Stomach (tissue), 8 donors: ENCODE measurements at regions not wholly inside any gene's neighbourhood (a gene's known extent, or its start where the extent isn't known, plus 50 kb on each side); places are given as distances from the start of the nearest gene placed in this dataset.

Source experiments
- DNase-seq, 2 donors: peaks; one replicate each; pipeline versions ENCODE4 v3.0.0 to v3.0.0-alpha.2; 2013 to 2019
- H3K27ac ChIP-seq, 5 donors: fragments of 200-600 bp in 4 of 5; sonication (generic) in 4 of 5; one replicate each; pipeline ENCODE4 v1.5.1; 2013 to 2019; ENCODE audit warnings: mild to moderate bottlenecking in 1 of 5, moderate library complexity in 1 of 5
- H3K27me3 ChIP-seq, 3 donors: fragments of 200-600 bp; sonication (generic); one replicate each; pipeline ENCODE4 v1.5.1; 2017 to 2019; ENCODE audit warnings: mixed run types in 1 of 3
- H3K36me3 ChIP-seq, 4 donors: fragments of 200-600 bp; sonication (generic); 1 replicate in 3 of 4; 2 replicates in 1 of 4; pipeline ENCODE4 v1.5.1; 2016 to 2019
- H3K4me1 ChIP-seq, 4 donors: fragments of 200-600 bp; sonication (generic); one replicate each; pipeline ENCODE4 v1.5.1; 2016 to 2019
- H3K4me3 ChIP-seq, 4 donors: fragments of 200-600 bp; sonication (generic) in 3 of 4; one replicate each; pipeline ENCODE4 v1.5.1; 2016 to 2019; ENCODE audit warnings: mild to moderate bottlenecking in 1 of 4
- H3K9me3 ChIP-seq, 4 donors: fragments of 200-600 bp; sonication (generic); one replicate each; pipeline ENCODE4 v1.5.1; 2016 to 2019
- EP300 ChIP-seq: sonication (generic); formaldehyde crosslinking; IDR thresholded peaks from one replicate; pipeline ENCODE4 v1.6.1; 2017; ENCODE audit warnings: antibody characterized with exemption
- POLR2A ChIP-seq, 4 donors: fragments of 450-650 bp; IDR thresholded peaks; one replicate each; pipeline ENCODE4 v1.6.1; 2016; ENCODE audit warnings: antibody characterized with exemption in 4 of 4, control low read depth in 2 of 4, mild to moderate bottlenecking in 1 of 4, moderate library complexity in 1 of 4
- POLR2AphosphoS5 ChIP-seq, 3 donors: sonication (generic); formaldehyde crosslinking; IDR thresholded peaks; one replicate each; pipeline ENCODE4 v1.6.1; 2016; ENCODE audit warnings: antibody characterized with exemption in 3 of 3
- WGBS, 5 donors: extraction: QIAGEN DNeasy Blood & Tissue Kit in 3 of 5; methylation state at CpG; one replicate each; pipeline versions ENCODE4 v1.1.5 to v1.1.7; 2013 to 2018; 5-methylcytosine and 5-hydroxymethylcytosine counted together
- intact Hi-C: fragments of 100-400 bp; cut with DNase I; formaldehyde crosslinking; loops from one replicate; pipeline ENCODE4 v1.15.1; 2023; ENCODE audit warnings: low total_unique reads
- TF ChIP-seq, protein P1 (sequence below), 7 experiments: fragments of 450-650 bp in 4 of 7; fragments of 200-600 bp in 3 of 7; sonication (generic) in 3 of 7; IDR thresholded peaks; one replicate each; pipeline ENCODE4 v1.5.1; 2016 to 2019; ENCODE audit warnings: antibody characterized with exemption in 7 of 7, control low read depth in 2 of 7, mild to moderate bottlenecking in 1 of 7
- donor health status: healthy with polysubstance abuse.
- donor health status: Bipolar disorder and iron deficiency.
- donor health status: healthy.

DNA sequence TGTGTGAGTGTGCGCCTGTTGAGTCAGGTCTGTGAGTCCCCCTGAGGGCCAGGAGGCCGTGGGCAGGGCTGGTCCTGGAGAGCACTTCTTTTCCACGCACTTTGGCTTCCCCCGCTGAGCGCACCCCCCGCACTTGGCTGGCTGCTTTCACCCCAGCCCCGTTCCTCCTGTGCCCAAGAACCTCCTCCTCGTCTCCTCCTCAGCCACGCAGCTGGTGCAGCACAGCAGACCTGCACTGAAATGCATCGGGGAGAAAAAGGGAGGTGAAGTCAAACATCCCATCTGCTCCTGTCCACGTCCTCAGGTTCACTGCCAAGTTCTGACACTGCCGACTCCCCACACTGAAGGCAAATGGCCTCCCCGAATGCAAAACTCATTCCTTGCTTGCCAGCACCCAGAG is 362.7 kb upstream of the SFSWAP start:
- H3K36me3 ChIP-seq = no peaks in the 10 kb centered on the region
- peaks cover 7 to 56% (median 9%) of the 10 kb centered on the region in 3 donors for H3K27me3 ChIP-seq
- no peak overlapping the region for H3K27ac ChIP-seq
- WGBS, 5 donors = 38 to 54% (median 48%) methylated on average over 13 of the region's 13 CpGs
- TF ChIP-seq EP300 = no peak
- TF ChIP-seq, protein P1, sequence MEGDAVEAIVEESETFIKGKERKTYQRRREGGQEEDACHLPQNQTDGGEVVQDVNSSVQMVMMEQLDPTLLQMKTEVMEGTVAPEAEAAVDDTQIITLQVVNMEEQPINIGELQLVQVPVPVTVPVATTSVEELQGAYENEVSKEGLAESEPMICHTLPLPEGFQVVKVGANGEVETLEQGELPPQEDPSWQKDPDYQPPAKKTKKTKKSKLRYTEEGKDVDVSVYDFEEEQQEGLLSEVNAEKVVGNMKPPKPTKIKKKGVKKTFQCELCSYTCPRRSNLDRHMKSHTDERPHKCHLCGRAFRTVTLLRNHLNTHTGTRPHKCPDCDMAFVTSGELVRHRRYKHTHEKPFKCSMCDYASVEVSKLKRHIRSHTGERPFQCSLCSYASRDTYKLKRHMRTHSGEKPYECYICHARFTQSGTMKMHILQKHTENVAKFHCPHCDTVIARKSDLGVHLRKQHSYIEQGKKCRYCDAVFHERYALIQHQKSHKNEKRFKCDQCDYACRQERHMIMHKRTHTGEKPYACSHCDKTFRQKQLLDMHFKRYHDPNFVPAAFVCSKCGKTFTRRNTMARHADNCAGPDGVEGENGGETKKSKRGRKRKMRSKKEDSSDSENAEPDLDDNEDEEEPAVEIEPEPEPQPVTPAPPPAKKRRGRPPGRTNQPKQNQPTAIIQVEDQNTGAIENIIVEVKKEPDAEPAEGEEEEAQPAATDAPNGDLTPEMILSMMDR (IDR thresholded peaks at IDR 0.05) = no peak
- H3K4me1 ChIP-seq = peaks cover 0 to 7% (median 0%) of the 10 kb centered on the region in 4 donors
- DNase-seq = no peak
- H3K9me3 ChIP-seq = no peaks in the 10 kb centered on the region
- H3K4me3 ChIP-seq = no peak overlapping the region
- intact Hi-C loops = no loop called here

DNA sequence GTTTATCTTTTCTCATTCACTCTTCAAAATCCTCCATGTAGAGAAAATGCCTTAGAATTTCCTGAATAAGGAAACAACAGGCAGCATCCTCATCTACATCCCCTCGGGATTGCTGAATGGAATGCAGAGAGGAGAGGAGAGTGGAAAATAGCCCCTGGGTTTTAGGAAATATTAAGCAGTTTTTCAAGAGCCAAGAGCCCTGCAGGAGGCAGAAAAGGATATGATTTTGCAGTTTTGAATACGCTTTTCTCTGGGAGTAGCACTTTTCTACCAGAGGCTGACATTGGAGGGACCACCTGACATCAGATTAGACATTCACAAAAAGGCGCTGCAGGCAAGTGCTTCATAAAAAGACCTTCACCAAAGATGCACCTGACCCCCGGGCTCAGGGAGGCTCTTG is 362.2 kb upstream of the SFSWAP start:
- intact Hi-C loops = no loop called here

DNA sequence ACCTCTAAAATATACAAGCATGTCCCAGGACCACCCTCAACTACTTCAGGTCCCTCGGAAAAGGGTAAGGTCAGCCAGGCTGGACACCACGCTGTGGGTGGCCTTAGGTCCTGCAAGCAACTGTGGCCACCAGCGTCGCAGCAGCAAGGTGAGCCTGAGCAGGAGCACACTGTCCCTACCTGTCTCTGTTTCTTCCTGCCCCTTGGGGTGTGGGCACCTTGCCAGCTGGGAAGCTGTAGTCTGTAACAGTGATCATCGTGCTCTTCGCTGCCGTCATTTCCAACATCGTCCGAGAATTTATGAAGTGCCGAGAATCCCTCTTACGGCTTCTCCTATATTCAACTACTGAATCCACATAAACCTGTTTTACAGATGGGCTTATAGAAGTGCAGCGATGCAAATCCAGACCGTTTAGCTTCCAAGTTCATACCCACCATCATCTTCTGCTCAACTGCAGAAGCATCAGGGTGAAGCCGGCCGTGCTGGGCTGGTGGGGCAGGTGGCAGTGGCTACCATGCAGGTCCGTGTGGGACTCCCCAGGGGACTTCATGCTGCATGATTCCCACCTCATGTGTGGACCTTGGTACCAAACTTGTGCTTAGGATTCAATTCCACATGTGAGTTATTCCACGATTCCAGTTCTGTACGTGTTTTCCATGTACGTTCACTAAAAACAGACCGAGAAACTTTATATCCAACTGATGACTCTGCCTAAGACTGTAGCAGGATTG is 361.3 kb upstream of the SFSWAP start:
- no peak overlapping the region for H3K27ac ChIP-seq
- no peaks in the 10 kb centered on the region for H3K9me3 ChIP-seq
- 74 to 84% (median 78%) methylated on average over 20 of the region's 20 CpGs for WGBS, 5 donors
- no peak for DNase-seq
- H3K4me3 ChIP-seq = no peak overlapping the region
- peaks cover 7 to 60% (median 9%) of the 10 kb centered on the region in 3 donors for H3K27me3 ChIP-seq
- no peaks in the 10 kb centered on the region for H3K36me3 ChIP-seq
- H3K4me1 ChIP-seq = peaks cover 0 to 7% (median 0%) of the 10 kb centered on the region in 4 donors
- intact Hi-C loops = no loop called here
- TF ChIP-seq POLR2AphosphoS5 (IDR thresholded peaks at IDR 0.05) = no peak
- TF ChIP-seq EP300 = no peak
- TF ChIP-seq, protein P1 (IDR thresholded peaks at IDR 0.05) = no peak
- no peak for TF ChIP-seq POLR2A (IDR thresholded peaks at IDR 0.05)

More for the DNA sequence above, 362.2 kb upstream of the SFSWAP start:
- DNase-seq = no peak
- H3K4me3 ChIP-seq = no peak overlapping the region
- no peaks in the 10 kb centered on the region for H3K36me3 ChIP-seq
- peaks cover 7 to 56% (median 9%) of the 10 kb centered on the region in 3 donors for H3K27me3 ChIP-seq
- H3K9me3 ChIP-seq = no peaks in the 10 kb centered on the region
- H3K27ac ChIP-seq = no peak overlapping the region
- no peak for TF ChIP-seq EP300
- TF ChIP-seq POLR2AphosphoS5 (IDR thresholded peaks at IDR 0.05) = no peak
- TF ChIP-seq, protein P1 (IDR thresholded peaks at IDR 0.05) = no peak
- no peak for TF ChIP-seq POLR2A (IDR thresholded peaks at IDR 0.05)
- WGBS, 5 donors = 39 to 48% (median 45%) methylated on average over 4 of the region's 4 CpGs
- peaks cover 0 to 7% (median 0%) of the 10 kb centered on the region in 4 donors for H3K4me1 ChIP-seq

DNA sequence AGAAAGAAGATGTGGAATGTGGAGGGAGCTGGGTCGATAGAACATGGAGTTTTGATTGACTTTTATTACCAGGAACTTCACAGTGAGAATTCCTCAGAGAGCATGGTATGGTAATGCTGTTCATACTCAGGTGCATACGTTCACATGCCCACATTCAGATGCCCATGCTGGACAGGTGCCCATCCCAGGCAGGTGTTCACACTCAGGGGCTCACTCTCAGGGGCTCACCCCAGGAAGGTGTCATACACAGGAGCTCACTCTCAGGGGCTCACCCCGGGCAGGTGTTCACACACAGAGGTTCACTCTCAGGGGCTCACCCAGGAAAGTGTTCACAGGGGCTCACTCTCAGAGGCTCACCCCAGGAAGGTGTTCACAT is 360.0 kb upstream of the SFSWAP start:
- intact Hi-C loops = no loop called here
- H3K9me3 ChIP-seq = no peaks in the 10 kb centered on the region
- no peak overlapping the region for H3K27ac ChIP-seq
- peaks cover 0 to 7% (median 0%) of the 10 kb centered on the region in 4 donors for H3K4me1 ChIP-seq
- TF ChIP-seq POLR2A (IDR thresholded peaks at IDR 0.05) (no peak), EP300 (no peak), POLR2AphosphoS5 (IDR thresholded peaks at IDR 0.05) (no peak)
- TF ChIP-seq, protein P1 (IDR thresholded peaks at IDR 0.05) = no peak
- H3K27me3 ChIP-seq = peaks cover 7 to 57% (median 9%) of the 10 kb centered on the region in 3 donors
- 54 to 91% (median 81%) methylated on average over 3 of the region's 3 CpGs for WGBS, 5 donors
- no peak overlapping the region for H3K4me3 ChIP-seq
- no peaks in the 10 kb centered on the region for H3K36me3 ChIP-seq
- no peak for DNase-seq
